Panc1 (cell line): ENCODE measurements at regions not wholly inside any gene's neighbourhood (a gene's known extent, or its start where the extent isn't known, plus 50 kb on each side); places are given as distances from the start of the nearest gene placed in this dataset.
A peak's percentile ranks its signal among the peaks of the same experiment; 100 is the strongest.
"Not testable (repeated sequence)": the region's sequence is repeated elsewhere in the genome, so short reads cannot be mapped to it uniquely, and the experiment has no call there.

Source experiments
- ATAC-seq: fragments of 200-7000 bp; cut with Tn5 transposase; 2 replicates; pipeline ENCODE4 v1.9.1; 2020; ENCODE audit warnings: mild to moderate bottlenecking, moderate library complexity
- BruUV-seq: library from RNA; stranded (reverse); fragments of 400-500 nt; replicated peaks from 2 replicates; lab custom pipeline; 2021; lab: Mats Ljungman, UMichigan
- CTCF ChIA-PET: fragments of 300-600 bp; sonication (Branson Sonifier 250); formaldehyde crosslinking; loops from one replicate; lab custom pipeline; 2022; ENCODE audit warnings: antibody characterized with exemption; lab: Charles Lee
- POLR2A ChIA-PET: fragments of 300-600 bp; sonication (Branson Sonifier 250); formaldehyde crosslinking; loops from one replicate; lab custom pipeline; 2022; ENCODE audit warnings: antibody characterized with exemption; lab: Charles Lee
- DNase-seq: peaks from one replicate; pipeline ENCODE4 v3.0.0-alpha.2; 2010; ENCODE audit warnings: low read depth, low spot score
- H3K27ac ChIP-seq: 2 replicates; pipeline ENCODE4 v1.5.1; 2011; ENCODE audit warnings: mild to moderate bottlenecking, low read length, inconsistent platforms
- H3K27me3 ChIP-seq: fragments of 200-500 bp; sonication (Bioruptor generic); 2 replicates; pipeline ENCODE4 v1.6.0; 2014; ENCODE audit warnings: low read length, inconsistent platforms; ENCODE audit not compliant: control insufficient read depth, insufficient read depth
- H3K36me3 ChIP-seq: fragments of 200-500 bp; sonication (Bioruptor generic); 2 replicates; pipeline ENCODE4 v1.5.1; 2014; ENCODE audit warnings: inconsistent platforms, mild to moderate bottlenecking, low read length, moderate library complexity; ENCODE audit not compliant: control insufficient read depth, insufficient read depth
- H3K4me1 ChIP-seq: 2 replicates; pipeline ENCODE4 v1.5.1; 2011; ENCODE audit warnings: inconsistent platforms, mild to moderate bottlenecking, low read length, moderate library complexity; ENCODE audit not compliant: control insufficient read depth, insufficient read depth
- H3K4me3 ChIP-seq, 2 experiments: 2 replicates each; pipeline ENCODE4 v1.5.1; 2011 to 2012; ENCODE audit warnings: low read depth in 2 of 2, low read length in 2 of 2, mild to moderate bottlenecking in 2 of 2, inconsistent platforms in 1 of 2, moderate library complexity in 1 of 2
- H3K9me3 ChIP-seq: fragments of 200-500 bp; sonication (Bioruptor generic); 2 replicates; pipeline ENCODE4 v1.5.1; 2014; ENCODE audit warnings: low read depth, mild to moderate bottlenecking, inconsistent platforms, low read length, moderate library complexity; ENCODE audit not compliant: control insufficient read depth, insufficient read depth
- POLR2AphosphoS5 ChIP-seq: IDR thresholded peaks from 2 replicates; pipeline ENCODE4 v1.6.1; 2012; ENCODE audit warnings: mild to moderate bottlenecking, low read depth, low read length, moderate library complexity
- SIN3A ChIP-seq: IDR thresholded peaks from 2 replicates; pipeline ENCODE4 v1.6.1; 2012; ENCODE audit warnings: low read depth, mild to moderate bottlenecking, low read length, moderate library complexity, borderline replicate concordance; ENCODE audit not compliant: insufficient read depth
- TCF7L2 ChIP-seq: IDR thresholded peaks from 2 replicates; pipeline ENCODE4 v1.6.1; 2011; ENCODE audit warnings: mild to moderate bottlenecking, low read depth, low read length, inconsistent platforms
- in situ Hi-C: cut with HindIII; loops from 2 replicates; pipeline ENCODE4 v1.10.0; 2016; ENCODE audit warnings: low sequenced_read_pairs, low pct_unique_long_range_greater_than_20kb
- intact Hi-C: fragments of 100-400 bp; cut with micrococcal nuclease; formaldehyde crosslinking; loops from one replicate; pipeline ENCODE4 v1.10.0; 2022; ENCODE audit not compliant: unreplicated experiment
- TF ChIP-seq, protein P1 (sequence below): fragments of 450-650 bp; IDR thresholded peaks from 2 replicates; pipeline ENCODE4 v1.5.1; 2017; ENCODE audit warnings: mild to moderate bottlenecking
- TF ChIP-seq, protein P2 (sequence below), 2 experiments: IDR thresholded peaks; 2 replicates each; pipeline ENCODE4 v1.6.1; 2011 to 2012; ENCODE audit warnings: low read depth in 2 of 2, control low read depth in 1 of 2, low read length in 1 of 2, mild to moderate bottlenecking in 1 of 2, moderate library complexity in 1 of 2; ENCODE audit not compliant: insufficient read depth in 1 of 2

DNA sequence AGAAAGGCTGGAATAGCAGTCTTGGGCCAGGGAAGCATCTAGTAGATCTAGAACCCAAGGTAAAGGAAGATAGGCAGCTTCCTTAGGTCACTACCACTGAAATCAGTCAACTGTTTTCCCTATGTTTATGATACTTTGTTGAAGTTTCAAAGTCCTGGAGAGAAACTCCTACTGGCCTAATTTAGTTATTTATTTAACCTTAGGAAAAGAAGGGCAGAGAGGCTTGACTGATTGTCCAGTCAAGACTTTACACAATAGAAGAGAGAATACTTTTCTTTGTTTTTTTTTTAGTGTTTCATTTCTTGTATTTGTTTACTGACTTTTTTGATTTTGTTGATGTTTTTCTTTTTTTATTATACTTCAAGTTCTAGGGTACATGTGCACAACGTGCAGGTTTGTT is 138.9 kb upstream of the PHYHIPL start:
- in situ Hi-C loops: no loop called here
- POLR2A ChIA-PET: no interaction called here

DNA sequence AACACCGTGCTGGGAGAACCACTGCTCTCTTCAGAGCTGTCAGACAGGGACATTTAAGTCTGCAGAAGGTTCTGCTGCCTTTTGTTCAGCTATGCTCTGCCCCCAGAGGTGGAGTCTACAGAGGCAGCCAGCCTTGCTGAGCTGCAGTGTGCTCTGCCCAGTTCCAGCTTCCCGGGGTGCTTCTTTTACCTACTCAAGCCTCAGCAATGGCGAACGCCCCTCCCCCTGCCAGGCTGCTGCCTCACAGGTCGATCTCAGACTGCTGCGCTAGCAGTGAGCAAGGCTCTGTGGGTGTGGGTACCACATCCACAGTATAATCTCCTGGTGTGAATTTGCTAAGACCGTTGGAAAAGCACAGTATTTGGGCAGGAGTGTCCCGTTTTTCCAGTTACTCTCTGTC is 133.1 kb upstream of the PHYHIPL start:
- CTCF ChIA-PET, intact Hi-C loops, ATAC-seq, H3K27me3 ChIP-seq, H3K27ac ChIP-seq, H3K36me3 ChIP-seq, H3K9me3 ChIP-seq, BruUV-seq, in situ Hi-C loops, H3K4me1 ChIP-seq, POLR2A ChIA-PET, DNase-seq: not testable (repeated sequence)
- peak overlapping the region; percentile 2 to 20; a peak in 1 of 4 replicates for H3K4me3 ChIP-seq

More for the DNA sequence above, 138.9 kb upstream of the PHYHIPL start:
- no peaks in the 10 kb centered on the region for H3K36me3 ChIP-seq
- CTCF ChIA-PET: no interaction called here
- intact Hi-C loops: no loop called here
- H3K9me3 ChIP-seq: no peaks in the 10 kb centered on the region
- BruUV-seq: no TSS peak
- no peaks in the 10 kb centered on the region for H3K4me1 ChIP-seq
- H3K4me3 ChIP-seq: no peak overlapping the region
- no peak for ATAC-seq
- H3K27ac ChIP-seq: no peak overlapping the region
- no peaks in the 10 kb centered on the region for H3K27me3 ChIP-seq
- DNase-seq: no peak
- no peak for TF ChIP-seq POLR2AphosphoS5
- TF ChIP-seq, protein P1, sequence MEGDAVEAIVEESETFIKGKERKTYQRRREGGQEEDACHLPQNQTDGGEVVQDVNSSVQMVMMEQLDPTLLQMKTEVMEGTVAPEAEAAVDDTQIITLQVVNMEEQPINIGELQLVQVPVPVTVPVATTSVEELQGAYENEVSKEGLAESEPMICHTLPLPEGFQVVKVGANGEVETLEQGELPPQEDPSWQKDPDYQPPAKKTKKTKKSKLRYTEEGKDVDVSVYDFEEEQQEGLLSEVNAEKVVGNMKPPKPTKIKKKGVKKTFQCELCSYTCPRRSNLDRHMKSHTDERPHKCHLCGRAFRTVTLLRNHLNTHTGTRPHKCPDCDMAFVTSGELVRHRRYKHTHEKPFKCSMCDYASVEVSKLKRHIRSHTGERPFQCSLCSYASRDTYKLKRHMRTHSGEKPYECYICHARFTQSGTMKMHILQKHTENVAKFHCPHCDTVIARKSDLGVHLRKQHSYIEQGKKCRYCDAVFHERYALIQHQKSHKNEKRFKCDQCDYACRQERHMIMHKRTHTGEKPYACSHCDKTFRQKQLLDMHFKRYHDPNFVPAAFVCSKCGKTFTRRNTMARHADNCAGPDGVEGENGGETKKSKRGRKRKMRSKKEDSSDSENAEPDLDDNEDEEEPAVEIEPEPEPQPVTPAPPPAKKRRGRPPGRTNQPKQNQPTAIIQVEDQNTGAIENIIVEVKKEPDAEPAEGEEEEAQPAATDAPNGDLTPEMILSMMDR: no peak
- TF ChIP-seq, protein P2, sequence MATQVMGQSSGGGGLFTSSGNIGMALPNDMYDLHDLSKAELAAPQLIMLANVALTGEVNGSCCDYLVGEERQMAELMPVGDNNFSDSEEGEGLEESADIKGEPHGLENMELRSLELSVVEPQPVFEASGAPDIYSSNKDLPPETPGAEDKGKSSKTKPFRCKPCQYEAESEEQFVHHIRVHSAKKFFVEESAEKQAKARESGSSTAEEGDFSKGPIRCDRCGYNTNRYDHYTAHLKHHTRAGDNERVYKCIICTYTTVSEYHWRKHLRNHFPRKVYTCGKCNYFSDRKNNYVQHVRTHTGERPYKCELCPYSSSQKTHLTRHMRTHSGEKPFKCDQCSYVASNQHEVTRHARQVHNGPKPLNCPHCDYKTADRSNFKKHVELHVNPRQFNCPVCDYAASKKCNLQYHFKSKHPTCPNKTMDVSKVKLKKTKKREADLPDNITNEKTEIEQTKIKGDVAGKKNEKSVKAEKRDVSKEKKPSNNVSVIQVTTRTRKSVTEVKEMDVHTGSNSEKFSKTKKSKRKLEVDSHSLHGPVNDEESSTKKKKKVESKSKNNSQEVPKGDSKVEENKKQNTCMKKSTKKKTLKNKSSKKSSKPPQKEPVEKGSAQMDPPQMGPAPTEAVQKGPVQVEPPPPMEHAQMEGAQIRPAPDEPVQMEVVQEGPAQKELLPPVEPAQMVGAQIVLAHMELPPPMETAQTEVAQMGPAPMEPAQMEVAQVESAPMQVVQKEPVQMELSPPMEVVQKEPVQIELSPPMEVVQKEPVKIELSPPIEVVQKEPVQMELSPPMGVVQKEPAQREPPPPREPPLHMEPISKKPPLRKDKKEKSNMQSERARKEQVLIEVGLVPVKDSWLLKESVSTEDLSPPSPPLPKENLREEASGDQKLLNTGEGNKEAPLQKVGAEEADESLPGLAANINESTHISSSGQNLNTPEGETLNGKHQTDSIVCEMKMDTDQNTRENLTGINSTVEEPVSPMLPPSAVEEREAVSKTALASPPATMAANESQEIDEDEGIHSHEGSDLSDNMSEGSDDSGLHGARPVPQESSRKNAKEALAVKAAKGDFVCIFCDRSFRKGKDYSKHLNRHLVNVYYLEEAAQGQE (IDR thresholded peaks at IDR 0.05; ENCODE audit: insufficient read depth in 1 of 2, low read depth in 2 of 2, low read length in 1 of 2): no peak
- TF ChIP-seq TCF7L2: no peak
- no peak for TF ChIP-seq SIN3A

DNA sequence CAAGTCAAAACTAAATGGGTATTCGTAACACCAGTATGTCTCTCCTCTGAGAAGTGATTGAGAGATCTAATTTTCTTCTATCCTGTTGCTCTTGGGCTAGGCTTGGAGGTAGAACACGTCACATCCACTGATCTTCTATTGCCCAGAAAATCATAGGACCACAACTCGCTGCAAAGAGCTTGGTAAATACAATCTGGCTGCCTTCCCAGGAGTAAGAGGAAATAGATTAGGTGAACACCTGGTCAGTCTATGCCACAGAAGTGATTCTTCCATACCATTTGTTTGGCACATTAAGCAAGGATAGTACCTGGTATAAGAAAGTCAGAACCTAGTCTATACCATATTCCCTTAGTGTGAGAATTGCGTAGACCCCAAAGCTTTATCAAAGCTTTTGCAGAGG is 129.3 kb upstream of the PHYHIPL start:
- no TSS peak for BruUV-seq
- TF ChIP-seq, protein P1: no peak
- TF ChIP-seq, protein P2 (IDR thresholded peaks at IDR 0.05; ENCODE audit: insufficient read depth in 1 of 2, low read depth in 2 of 2, low read length in 1 of 2): no peak
- TF ChIP-seq POLR2AphosphoS5 (no peak), SIN3A (no peak), TCF7L2 (no peak)
- intact Hi-C loops: no loop called here
- DNase-seq (no peak), ATAC-seq (no peak)
- ChIA-PET POLR2A (no interaction called here), CTCF (interaction anchor here (0.7 kb wide), 1 partner anchor 83 kb away, joined by 3 read pairs; no protein-coding TSS in a partner anchor)
- Histone ChIP-seq H3K36me3 (no peaks in the 10 kb centered on the region), H3K9me3 (no peaks in the 10 kb centered on the region), H3K27ac (no peak overlapping the region), H3K4me3 (no peak overlapping the region), H3K4me1 (no peaks in the 10 kb centered on the region), H3K27me3 (no peaks in the 10 kb centered on the region)
- in situ Hi-C loops: no loop called here
